CD4-positive, alpha-beta T cell (primary cell): ENCODE measurements at regions not wholly inside any gene's neighbourhood (a gene's known extent, or its start where the extent isn't known, plus 50 kb on each side); places are given as distances from the start of the nearest gene placed in this dataset.

Experiments used
- ATAC-seq: fragments of 200-7000 bp; cut with Tn5 transposase; one replicate; pipeline ENCODE4 v1.10.0; 2022; ENCODE audit warnings: mild to moderate bottlenecking; ENCODE audit not compliant: poor library complexity
- CTCF ChIA-PET: fragments of 350-600 bp; sonication (Branson Sonifier 250); formaldehyde crosslinking; loops from one replicate; lab custom pipeline; 2021; ENCODE audit warnings: antibody characterized with exemption, inconsistent platforms; lab: Charles Lee
- POLR2A ChIA-PET: fragments of 350-600 bp; sonication (Branson Sonifier 250); formaldehyde crosslinking; loops from one replicate; lab custom pipeline; 2021; ENCODE audit warnings: antibody characterized with exemption, inconsistent platforms; lab: Charles Lee
- DNase-seq, 14 experiments: peaks; one replicate each; pipeline ENCODE4 v3.0.0-alpha.2; 2013 to 2020; ENCODE audit warnings: mixed read lengths in 2 of 14
- H3K27ac ChIP-seq, 2 donors: one replicate each; pipeline versions ENCODE4 v1.5.1 to v1.7.0; 2013; ENCODE audit warnings: low read length in 2 of 2, low read depth in 1 of 2, mild to moderate bottlenecking in 1 of 2
- H3K27me3 ChIP-seq, 2 experiments: 1 replicate in 1 of 2; 2 replicates in 1 of 2; pipeline versions ENCODE4 v1.6.1 to v1.7.0; 2013; ENCODE audit warnings: low read length in 2 of 2, control low read depth in 1 of 2, mild to moderate bottlenecking in 1 of 2, moderate library complexity in 1 of 2; ENCODE audit not compliant: insufficient read depth in 2 of 2, control insufficient read depth in 1 of 2
- H3K36me3 ChIP-seq: one replicate; pipeline ENCODE4 v1.6.1; 2013; ENCODE audit warnings: low read length, control low read depth; ENCODE audit not compliant: insufficient read depth
- H3K4me1 ChIP-seq: one replicate; pipeline ENCODE4 v1.6.1; 2013; ENCODE audit warnings: low read length, control low read depth; ENCODE audit not compliant: insufficient read depth
- H3K4me3 ChIP-seq: one replicate; pipeline ENCODE4 v1.5.1; 2013; ENCODE audit warnings: mild to moderate bottlenecking, low read length, moderate library complexity
- H3K9me3 ChIP-seq, 2 experiments: 1 replicate in 1 of 2; 2 replicates in 1 of 2; pipeline versions ENCODE4 v1.6.1 to v1.7.0; 2013; ENCODE audit warnings: low read length in 2 of 2, mild to moderate bottlenecking in 2 of 2, control low read depth in 1 of 2, moderate library complexity in 1 of 2; ENCODE audit not compliant: control insufficient read depth in 1 of 2, insufficient read depth in 1 of 2
- H3K27ac Mint-ChIP-seq: one replicate; pipeline ENCODE4 v1.8.0; 2020; ENCODE audit warnings: mixed read lengths
- H3K27me3 Mint-ChIP-seq: one replicate; pipeline ENCODE4 v1.8.0; 2021; ENCODE audit warnings: mixed read lengths
- H3K36me3 Mint-ChIP-seq: one replicate; pipeline ENCODE4 v1.8.0; 2021; ENCODE audit warnings: low read depth, mixed read lengths
- H3K4me1 Mint-ChIP-seq: one replicate; pipeline ENCODE4 v1.8.0; 2021; ENCODE audit warnings: low read depth, mixed read lengths
- H3K4me3 Mint-ChIP-seq: one replicate; pipeline ENCODE4 v1.8.0; 2020; ENCODE audit warnings: mild to moderate bottlenecking, mixed read lengths
- H3K9me3 Mint-ChIP-seq: one replicate; pipeline ENCODE4 v1.8.0; 2020; ENCODE audit warnings: mixed read lengths
- intact Hi-C, 2 experiments: fragments of 100-400 bp; cut with DNase I in 1 of 2; cut with micrococcal nuclease in 1 of 2; formaldehyde crosslinking; loops; one replicate each; pipeline versions ENCODE4 v1.15.1 to v1.9.0; 2023 to 2025; cut with DNase I, micrococcal nuclease
- TF ChIP-seq, protein P1 (sequence below): fragments of 200-600 bp; IDR thresholded peaks from one replicate; pipeline ENCODE4 v1.8.0; 2022; ENCODE audit warnings: antibody characterized with exemption, mild to moderate bottlenecking

DNA sequence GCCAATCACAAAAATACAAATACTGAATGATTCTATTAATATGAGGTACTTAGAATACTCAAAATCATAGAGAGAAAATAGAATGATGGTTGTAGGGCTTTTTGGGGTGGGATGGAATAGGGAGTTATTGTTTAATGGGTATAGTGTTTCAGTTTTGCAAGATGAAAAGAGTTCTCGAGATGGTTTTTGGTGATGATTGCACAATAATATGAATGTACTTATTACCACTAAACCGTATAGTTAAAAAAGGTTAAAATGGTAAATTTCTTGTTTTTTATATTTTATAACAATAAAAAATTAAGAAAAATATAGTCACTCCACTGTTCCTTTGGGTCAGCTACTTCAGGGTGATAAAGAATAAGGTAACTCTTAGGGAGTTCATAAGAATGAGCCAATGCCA is 560.1 kb downstream of the TDRD15 start:
- Histone ChIP-seq H3K4me1 (no peaks in the 10 kb centered on the region), H3K27ac (no peak overlapping the region), H3K9me3 (peaks cover 0 to 3% of the 10 kb centered on the region in 2 experiments), H3K4me3 (no peak overlapping the region), H3K36me3 (no peaks in the 10 kb centered on the region), H3K27me3 (no peaks in the 10 kb centered on the region)
- Mint-ChIP-seq H3K4me3 (no peak overlapping the region), H3K4me1 (no peaks in the 10 kb centered on the region), H3K36me3 (no peaks in the 10 kb centered on the region), H3K9me3 (peaks cover 5% of the 10 kb centered on the region), H3K27me3 (no peaks in the 10 kb centered on the region), H3K27ac (no peak overlapping the region)
- TF ChIP-seq, protein P1, sequence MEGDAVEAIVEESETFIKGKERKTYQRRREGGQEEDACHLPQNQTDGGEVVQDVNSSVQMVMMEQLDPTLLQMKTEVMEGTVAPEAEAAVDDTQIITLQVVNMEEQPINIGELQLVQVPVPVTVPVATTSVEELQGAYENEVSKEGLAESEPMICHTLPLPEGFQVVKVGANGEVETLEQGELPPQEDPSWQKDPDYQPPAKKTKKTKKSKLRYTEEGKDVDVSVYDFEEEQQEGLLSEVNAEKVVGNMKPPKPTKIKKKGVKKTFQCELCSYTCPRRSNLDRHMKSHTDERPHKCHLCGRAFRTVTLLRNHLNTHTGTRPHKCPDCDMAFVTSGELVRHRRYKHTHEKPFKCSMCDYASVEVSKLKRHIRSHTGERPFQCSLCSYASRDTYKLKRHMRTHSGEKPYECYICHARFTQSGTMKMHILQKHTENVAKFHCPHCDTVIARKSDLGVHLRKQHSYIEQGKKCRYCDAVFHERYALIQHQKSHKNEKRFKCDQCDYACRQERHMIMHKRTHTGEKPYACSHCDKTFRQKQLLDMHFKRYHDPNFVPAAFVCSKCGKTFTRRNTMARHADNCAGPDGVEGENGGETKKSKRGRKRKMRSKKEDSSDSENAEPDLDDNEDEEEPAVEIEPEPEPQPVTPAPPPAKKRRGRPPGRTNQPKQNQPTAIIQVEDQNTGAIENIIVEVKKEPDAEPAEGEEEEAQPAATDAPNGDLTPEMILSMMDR, result no peak
- intact Hi-C loops, result no loop called here
- ChIA-PET POLR2A (no interaction called here), CTCF (no interaction called here)
- ATAC-seq (no peak), DNase-seq (no peak)

DNA sequence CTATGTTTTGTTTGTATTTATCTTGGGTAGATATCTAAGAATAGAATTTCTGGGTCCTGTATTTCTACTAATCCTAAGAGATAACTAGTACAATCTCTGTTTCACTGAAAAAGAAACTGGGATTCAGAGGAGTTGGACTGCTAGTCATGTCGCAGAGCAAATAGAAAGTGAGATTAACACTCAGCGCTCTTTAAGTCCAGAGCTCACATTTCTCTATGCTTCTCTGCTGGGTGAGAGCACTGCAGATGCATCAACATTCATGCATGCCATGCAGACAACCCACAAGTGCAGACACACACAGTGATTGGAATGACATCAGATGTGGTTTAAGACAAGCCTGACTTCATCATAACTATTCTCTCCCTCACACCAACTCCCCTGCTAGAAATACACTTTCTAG is 563.8 kb downstream of the TDRD15 start:
- Mint-ChIP-seq H3K36me3 (no peaks in the 10 kb centered on the region), H3K9me3 (no peaks in the 10 kb centered on the region), H3K27me3 (no peaks in the 10 kb centered on the region), H3K4me3 (no peak overlapping the region), H3K4me1 (no peaks in the 10 kb centered on the region), H3K27ac (no peak overlapping the region)
- Histone ChIP-seq H3K9me3 (peaks cover 3% of the 10 kb centered on the region in 2 experiments), H3K27ac (no peak overlapping the region), H3K4me3 (no peak overlapping the region), H3K4me1 (no peaks in the 10 kb centered on the region), H3K27me3 (no peaks in the 10 kb centered on the region), H3K36me3 (no peaks in the 10 kb centered on the region)
- TF ChIP-seq, protein P1, result no peak
- intact Hi-C loops, result no loop called here
- ATAC-seq (no peak), DNase-seq (no peak)
- ChIA-PET CTCF (no interaction called here), POLR2A (no interaction called here)

DNA sequence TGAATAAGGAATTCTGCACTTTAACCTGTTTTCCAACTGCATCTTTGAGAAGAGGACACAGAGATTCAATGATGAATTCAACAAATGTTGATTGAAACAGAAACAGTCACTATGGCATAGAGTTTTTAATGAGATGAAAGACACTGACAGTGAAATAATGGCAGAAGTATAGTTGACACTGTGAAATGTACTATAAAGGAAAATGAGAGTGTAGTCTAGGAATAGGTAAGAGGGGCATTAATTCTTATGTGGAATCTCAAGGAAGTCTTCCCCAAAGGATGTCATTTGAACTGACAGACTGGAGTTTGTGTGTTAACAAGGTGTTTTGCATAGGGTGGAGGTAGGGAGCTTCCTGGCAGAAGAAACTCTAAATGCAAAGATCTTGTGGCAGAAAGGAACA is 566.2 kb downstream of the TDRD15 start:
- ATAC-seq, result no peak
- no peaks in the 10 kb centered on the region for H3K36me3 Mint-ChIP-seq
- no peaks in the 10 kb centered on the region for H3K27me3 Mint-ChIP-seq
- no peak for DNase-seq
- H3K36me3 ChIP-seq, result no peaks in the 10 kb centered on the region
- H3K4me3 ChIP-seq, result no peak overlapping the region
- TF ChIP-seq, protein P1, result no peak
- POLR2A ChIA-PET, result no interaction called here
- no peaks in the 10 kb centered on the region for H3K27me3 ChIP-seq
- no peaks in the 10 kb centered on the region for H3K4me1 ChIP-seq
- peaks cover 2% of the 10 kb centered on the region for H3K9me3 Mint-ChIP-seq
- intact Hi-C loops, result no loop called here
- peaks cover 3% of the 10 kb centered on the region in 2 experiments for H3K9me3 ChIP-seq
- no peak overlapping the region for H3K4me3 Mint-ChIP-seq
- no peak overlapping the region for H3K27ac ChIP-seq
- CTCF ChIA-PET, result no interaction called here
- no peaks in the 10 kb centered on the region for H3K4me1 Mint-ChIP-seq
- no peak overlapping the region for H3K27ac Mint-ChIP-seq
